ENCODE measurements at regions not wholly inside any gene's neighbourhood (a gene's known extent, or its start where the extent isn't known, plus 50 kb on each side); places are given as distances from the start of the nearest gene placed in this dataset.

DNA sequence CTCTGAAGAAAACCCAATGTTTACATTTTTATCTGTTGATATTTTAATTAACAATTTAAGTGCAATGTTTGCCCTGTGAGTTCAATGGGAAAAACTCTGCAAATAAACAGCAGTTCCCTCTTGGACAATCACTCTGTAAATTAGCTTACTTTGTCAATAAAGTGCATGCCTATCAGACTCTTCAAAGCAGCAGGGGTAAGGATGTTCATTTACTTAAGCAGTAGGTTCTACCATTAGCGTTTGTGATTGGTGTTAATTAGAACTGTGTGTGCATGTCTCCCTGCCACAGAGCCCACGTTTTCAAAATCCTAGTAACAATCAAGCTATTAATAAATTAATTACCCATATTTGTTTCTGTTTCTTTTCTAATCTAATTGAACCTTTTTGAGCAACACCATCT, 1921.6 kb upstream of the WWC1 start:
- POLR2A ChIA-PET = no interaction called here
- H3K4me2 ChIP-seq (ENCODE audit: low read depth, low read length) = no peak overlapping the region
- H3K4me1 ChIP-seq (ENCODE audit: insufficient read depth, low read length) = no peaks in the 10 kb centered on the region
- in situ Hi-C loops (cut with HindIII; ENCODE audit: extremely low pct_ligation_motif_present, low pct_unique_long_range_greater_than_20kb) = no loop called here
- WGBS (ENCODE audit: low lambda C conversion rate) = 0% methylated on average over 2 of the region's 2 CpGs
- H3K27ac ChIP-seq (ENCODE audit: extremely low read length, insufficient read depth, low read length) = no peak overlapping the region
- H3K79me2 ChIP-seq (ENCODE audit: insufficient read depth, low read length) = no peaks in the 10 kb centered on the region
- CTCF ChIA-PET (ENCODE audit: low intra/inter-chr PET ratio, low total read pairs) = no interaction called here
- BruUV-seq (replicated peaks) = no TSS peak
- FAIRE-seq (no peak), DNase-seq (ENCODE audit: low spot score) (no peak), ATAC-seq (no peak)
- TF ChIP-seq TBX3 (IDR thresholded peaks at IDR 0.05; ENCODE audit: borderline replicate concordance) = no peak
- no peak for TF ChIP-seq MYNN (CRISPR knock-in tag; IDR thresholded peaks at IDR 0.05; ENCODE audit: low read depth)
- no peak for TF ChIP-seq HNRNPUL1 (IDR thresholded peaks at IDR 0.05; ENCODE audit: low read depth, low read length)
- TF ChIP-seq, protein P1, sequence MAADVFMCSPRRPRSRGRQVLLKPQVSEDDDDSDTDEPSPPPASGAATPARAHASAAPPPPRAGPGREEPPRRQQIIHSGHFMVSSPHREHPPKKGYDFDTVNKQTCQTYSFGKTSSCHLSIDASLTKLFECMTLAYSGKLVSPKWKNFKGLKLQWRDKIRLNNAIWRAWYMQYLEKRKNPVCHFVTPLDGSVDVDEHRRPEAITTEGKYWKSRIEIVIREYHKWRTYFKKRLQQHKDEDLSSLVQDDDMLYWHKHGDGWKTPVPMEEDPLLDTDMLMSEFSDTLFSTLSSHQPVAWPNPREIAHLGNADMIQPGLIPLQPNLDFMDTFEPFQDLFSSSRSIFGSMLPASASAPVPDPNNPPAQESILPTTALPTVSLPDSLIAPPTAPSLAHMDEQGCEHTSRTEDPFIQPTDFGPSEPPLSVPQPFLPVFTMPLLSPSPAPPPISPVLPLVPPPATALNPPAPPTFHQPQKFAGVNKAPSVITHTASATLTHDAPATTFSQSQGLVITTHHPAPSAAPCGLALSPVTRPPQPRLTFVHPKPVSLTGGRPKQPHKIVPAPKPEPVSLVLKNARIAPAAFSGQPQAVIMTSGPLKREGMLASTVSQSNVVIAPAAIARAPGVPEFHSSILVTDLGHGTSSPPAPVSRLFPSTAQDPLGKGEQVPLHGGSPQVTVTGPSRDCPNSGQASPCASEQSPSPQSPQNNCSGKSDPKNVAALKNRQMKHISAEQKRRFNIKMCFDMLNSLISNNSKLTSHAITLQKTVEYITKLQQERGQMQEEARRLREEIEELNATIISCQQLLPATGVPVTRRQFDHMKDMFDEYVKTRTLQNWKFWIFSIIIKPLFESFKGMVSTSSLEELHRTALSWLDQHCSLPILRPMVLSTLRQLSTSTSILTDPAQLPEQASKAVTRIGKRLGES (CRISPR knock-in tag; IDR thresholded peaks at IDR 0.05; ENCODE audit: borderline replicate concordance) = no peak
- no peak for TF ChIP-seq MZF1 (CRISPR knock-in tag; IDR thresholded peaks at IDR 0.05; ENCODE audit: borderline replicate concordance)
- TF ChIP-seq RBM39 (IDR thresholded peaks at IDR 0.05; ENCODE audit: low read depth, low read length, poor library complexity, severe bottlenecking) = no peak
- no peak for TF ChIP-seq ZNF160 (CRISPR knock-in tag; IDR thresholded peaks at IDR 0.05)
- no peak for TF ChIP-seq ZNF253 (CRISPR knock-in tag; IDR thresholded peaks at IDR 0.05; ENCODE audit: borderline replicate concordance)
- TF ChIP-seq, protein P2, sequence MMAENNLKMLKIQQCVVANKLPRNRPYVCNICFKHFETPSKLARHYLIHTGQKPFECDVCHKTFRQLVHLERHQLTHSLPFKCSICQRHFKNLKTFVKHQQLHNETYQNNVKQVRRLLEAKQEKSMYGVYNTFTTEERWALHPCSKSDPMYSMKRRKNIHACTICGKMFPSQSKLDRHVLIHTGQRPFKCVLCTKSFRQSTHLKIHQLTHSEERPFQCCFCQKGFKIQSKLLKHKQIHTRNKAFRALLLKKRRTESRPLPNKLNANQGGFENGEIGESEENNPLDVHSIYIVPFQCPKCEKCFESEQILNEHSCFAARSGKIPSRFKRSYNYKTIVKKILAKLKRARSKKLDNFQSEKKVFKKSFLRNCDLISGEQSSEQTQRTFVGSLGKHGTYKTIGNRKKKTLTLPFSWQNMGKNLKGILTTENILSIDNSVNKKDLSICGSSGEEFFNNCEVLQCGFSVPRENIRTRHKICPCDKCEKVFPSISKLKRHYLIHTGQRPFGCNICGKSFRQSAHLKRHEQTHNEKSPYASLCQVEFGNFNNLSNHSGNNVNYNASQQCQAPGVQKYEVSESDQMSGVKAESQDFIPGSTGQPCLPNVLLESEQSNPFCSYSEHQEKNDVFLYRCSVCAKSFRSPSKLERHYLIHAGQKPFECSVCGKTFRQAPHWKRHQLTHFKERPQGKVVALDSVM (CRISPR knock-in tag; IDR thresholded peaks at IDR 0.05) = no peak
- no peak for TF ChIP-seq ZNF557 (CRISPR knock-in tag; IDR thresholded peaks at IDR 0.05)
- TF ChIP-seq KLF9 (CRISPR knock-in tag; IDR thresholded peaks at IDR 0.05; ENCODE audit: low read depth) = no peak
- no peak for TF ChIP-seq ZNF563 (CRISPR knock-in tag; IDR thresholded peaks at IDR 0.05)
- TF ChIP-seq, protein P3, sequence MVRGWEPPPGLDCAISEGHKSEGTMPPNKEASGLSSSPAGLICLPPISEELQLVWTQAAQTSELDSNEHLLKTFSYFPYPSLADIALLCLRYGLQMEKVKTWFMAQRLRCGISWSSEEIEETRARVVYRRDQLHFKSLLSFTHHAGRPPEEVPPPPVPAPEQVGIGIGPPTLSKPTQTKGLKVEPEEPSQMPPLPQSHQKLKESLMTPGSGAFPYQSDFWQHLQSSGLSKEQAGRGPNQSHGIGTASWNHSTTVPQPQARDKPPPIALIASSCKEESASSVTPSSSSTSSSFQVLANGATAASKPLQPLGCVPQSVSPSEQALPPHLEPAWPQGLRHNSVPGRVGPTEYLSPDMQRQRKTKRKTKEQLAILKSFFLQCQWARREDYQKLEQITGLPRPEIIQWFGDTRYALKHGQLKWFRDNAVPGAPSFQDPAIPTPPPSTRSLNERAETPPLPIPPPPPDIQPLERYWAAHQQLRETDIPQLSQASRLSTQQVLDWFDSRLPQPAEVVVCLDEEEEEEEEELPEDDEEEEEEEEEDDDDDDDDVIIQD (CRISPR knock-in tag; IDR thresholded peaks at IDR 0.05; ENCODE audit: low read depth) = no peak
- TF ChIP-seq NR2F1 (CRISPR knock-in tag; IDR thresholded peaks at IDR 0.05) = no peak
- TF ChIP-seq MBD4 (IDR thresholded peaks at IDR 0.05; ENCODE audit: borderline replicate concordance, low read length) = no peak
- TF ChIP-seq ZNF790 (CRISPR knock-in tag; IDR thresholded peaks at IDR 0.05; ENCODE audit: borderline replicate concordance) = no peak
- no peak for TF ChIP-seq ZNF75D (CRISPR knock-in tag; IDR thresholded peaks at IDR 0.05; ENCODE audit: borderline replicate concordance)
- no peaks in the 10 kb centered on the region for H4K20me1 ChIP-seq (ENCODE audit: insufficient read depth, low read length)
- no peaks in the 10 kb centered on the region for H3K36me3 ChIP-seq (replicated peaks in 1 of 2; ENCODE audit: control insufficient read depth in 1 of 2, insufficient read depth in 2 of 2, low read length in 2 of 2)
- H3K9me3 ChIP-seq (ENCODE audit: low read length) = peaks cover 51% of the 10 kb centered on the region
- H3K9ac ChIP-seq (ENCODE audit: insufficient read depth, low read depth, low read length) = no peak overlapping the region
- no peak overlapping the region for H3K4me3 ChIP-seq (replicated peaks in 1 of 3; ENCODE audit: insufficient read depth in 1 of 3, low read depth in 2 of 3, low read length in 3 of 3)
- intact Hi-C loops (cut with micrococcal nuclease; ENCODE audit: unreplicated experiment) = no loop called here
- no peak overlapping the region for H2AFZ ChIP-seq (ENCODE audit: low read length)
- no peaks in the 10 kb centered on the region for H3K27me3 ChIP-seq (ENCODE audit: control insufficient read depth in 1 of 2, insufficient read depth in 2 of 2, low read length in 2 of 2)
